ENCODE measurements at regions not wholly inside any gene's neighbourhood (a gene's known extent, or its start where the extent isn't known, plus 50 kb on each side); places are given as distances from the start of the nearest gene placed in this dataset.

GRCh38 chr16:80065541-80065940 is 465.0 kb upstream of the MAF start:
- DNase-seq = no peak

GRCh38 chr16:80063713-80064069 is 463.2 kb upstream of the MAF start:
- no peak for DNase-seq

DNA sequence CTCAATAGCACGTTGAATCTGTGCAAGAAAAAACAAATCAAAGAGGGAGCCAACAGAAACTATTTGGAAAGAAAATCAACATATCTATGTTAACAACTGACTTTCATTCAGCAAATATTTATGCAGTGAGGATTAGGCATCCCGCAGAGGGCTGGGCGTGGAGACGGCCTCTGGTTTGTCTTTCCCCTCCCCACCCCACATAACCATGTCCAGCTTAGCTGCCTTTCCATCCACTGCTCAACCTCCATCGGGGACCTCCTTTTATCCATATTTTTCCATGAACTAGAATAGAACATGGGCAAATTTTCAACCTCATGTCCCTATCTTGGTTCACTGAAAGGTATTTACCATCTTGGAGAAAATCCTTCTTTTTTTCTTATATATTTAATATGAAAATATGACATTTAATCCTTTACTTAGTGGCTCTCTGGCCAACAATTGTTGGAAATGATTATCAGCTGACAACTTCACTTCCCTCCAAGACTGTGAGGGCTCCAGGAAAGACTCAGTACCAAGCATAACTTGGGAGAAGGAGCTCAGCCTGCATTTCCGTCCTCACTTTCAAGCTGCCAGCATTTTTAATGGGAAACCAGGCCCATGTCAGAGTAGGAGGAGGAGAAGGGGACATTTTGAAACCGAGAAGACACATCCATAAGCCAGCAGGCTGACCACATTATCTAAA is 462.6 kb upstream of the MAF start:
- DNase-seq = no peak

DNA sequence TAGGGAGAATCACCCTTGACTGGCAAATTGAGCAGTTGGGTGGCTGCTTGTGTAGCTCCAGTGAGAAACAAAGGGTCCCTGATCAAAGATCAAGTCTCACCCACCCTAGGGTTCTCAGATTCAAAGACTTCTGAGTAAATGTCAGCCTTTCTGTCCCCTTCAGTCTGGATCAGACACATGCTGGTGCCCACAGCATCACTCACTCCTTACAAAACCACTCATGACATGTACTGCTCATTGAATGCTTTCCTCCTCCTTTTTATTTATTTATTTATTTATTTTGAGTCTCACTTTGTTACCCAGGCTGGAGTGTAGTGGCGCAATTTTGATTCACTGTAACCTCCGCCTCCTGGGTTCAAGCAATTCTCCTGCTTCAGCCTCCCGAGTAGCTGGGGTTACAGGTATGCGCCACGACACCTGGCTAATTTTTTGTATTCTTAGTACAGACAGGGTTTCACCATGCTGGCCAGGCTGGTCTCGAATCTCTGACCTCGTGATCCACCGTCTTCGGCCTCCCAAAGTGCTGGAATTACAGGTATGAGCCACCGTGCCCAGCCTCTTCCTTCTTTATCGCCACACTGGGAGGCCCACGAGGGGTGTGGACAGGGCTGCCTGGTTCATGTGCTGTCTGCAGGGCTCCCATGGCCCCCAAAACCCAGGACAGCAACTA is 462.0 kb upstream of the MAF start:
- DNase-seq = no peak

DNA sequence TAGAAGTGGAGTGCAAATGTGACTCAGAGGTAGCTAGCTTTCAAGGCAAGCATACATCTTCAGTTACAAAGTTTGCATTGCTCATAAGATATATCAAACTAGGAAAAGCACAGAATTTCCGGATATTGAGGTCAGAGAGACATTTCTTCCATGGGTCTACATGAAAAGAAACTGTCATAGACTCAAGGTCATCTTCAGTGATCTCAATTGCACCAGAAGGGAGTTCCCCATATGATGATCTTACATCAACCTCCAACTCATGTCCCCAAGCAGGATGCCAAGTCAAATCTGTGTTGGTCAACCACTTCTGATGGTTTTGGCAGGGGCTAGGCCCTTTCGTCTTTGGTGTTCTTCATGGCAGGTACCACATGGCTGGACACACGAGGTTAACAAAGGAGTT is 459.9 kb upstream of the MAF start:
- DNase-seq = no peak

GRCh38 chr16:80059836-80060235 is 459.3 kb upstream of the MAF start:
- no peak for DNase-seq

DNA sequence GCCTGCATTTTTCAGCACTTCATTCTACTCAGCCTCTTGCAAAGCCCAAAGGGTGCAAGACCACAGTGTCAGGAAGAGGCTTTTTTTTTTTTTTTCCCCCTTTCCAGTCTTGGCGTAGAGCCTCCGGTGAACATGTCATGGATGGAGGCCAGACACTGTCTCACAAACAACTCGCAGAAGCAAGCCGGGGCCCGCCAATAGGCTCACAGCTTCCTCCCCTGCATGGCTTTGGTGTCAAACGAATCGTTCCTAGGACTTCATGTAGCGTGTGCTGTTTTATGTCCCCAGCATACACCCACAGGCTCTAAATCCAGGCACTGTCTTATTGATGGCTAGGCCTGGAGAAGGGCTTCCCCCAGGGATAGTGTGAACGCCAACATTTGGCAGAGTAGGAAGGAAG is 457.7 kb upstream of the MAF start:
- no peak for DNase-seq

GRCh38 chr16:80056324-80056723 is 455.8 kb upstream of the MAF start:
- DNase-seq = no peak

DNA sequence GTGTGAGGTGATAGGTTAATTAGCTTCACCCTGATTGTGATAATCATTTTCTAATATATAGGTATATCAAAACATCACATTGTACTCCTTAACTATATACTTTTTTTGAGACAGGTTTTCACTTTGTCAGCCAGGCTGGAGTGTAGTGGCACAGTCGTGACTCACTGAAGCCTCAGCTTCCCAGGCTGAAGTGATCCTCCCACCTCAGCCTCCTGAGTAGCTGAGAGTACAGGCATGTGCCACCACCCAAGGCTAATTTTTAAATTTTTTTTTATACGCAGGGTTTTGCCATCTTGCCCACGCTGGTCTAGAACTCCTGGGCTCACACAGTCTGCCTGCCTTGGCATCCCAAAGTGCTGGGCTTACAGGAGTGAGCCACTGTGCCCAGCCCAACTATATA is 455.3 kb upstream of the MAF start:
- no peak for DNase-seq

GRCh38 chr16:80054647-80055046 is 454.1 kb upstream of the MAF start:
- DNase-seq = no peak

DNA sequence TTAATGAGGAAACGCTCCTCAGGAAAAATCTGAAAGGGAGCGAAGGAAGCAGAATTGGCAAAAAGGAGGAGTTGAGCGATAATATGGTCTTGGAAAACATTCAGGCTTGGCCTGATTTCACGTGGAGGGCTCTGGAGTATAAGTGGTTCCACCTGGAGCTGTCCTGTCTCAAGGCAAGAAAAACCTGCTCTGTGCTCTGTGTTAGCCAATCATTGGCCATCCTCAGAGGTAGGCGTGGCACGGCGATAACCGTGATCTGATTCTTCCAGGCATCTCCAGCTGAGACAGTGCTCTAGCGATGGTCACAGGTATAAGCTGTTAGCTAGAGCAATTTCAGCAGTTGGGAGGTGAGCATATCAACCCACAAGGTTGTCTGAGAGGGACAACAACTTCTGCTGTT is 450.5 kb upstream of the MAF start:
- DNase-seq = no peak

DNA sequence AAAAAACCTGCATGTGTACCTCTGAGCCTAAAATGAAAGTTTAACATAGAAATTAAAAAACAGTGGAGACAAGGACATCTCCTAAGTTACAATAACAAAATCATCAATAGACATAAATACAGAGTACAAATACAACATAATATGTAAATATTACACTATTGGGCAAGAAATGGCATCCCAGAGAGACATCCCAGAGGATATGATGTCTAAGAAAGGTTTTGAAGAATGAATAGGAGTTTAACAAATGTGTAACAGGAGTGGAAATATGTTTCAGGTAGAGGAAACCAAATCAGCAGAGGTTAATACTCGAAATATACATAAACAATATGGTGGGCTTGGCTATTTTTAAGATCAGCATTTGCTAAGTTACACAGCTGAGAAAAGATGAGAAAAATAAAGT is 447.7 kb upstream of the MAF start:
- DNase-seq = no peak

DNA sequence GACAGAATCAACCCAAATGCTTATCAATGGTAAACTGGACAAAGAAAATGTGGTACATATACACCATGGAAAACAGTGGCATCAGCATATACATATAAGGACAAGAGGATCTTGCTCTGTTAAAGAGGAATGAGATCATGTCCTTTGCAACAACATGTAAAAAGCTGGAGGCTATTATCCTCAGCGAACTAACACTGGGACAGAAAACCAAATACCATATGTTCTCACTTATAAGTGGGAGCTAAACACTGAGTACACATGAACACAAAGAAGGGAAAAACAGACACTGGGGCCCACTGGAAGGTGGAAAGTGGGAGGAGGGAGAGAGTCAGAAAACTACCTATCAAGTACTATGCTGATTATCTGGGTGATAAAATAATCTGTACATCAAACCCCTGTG is 447.3 kb upstream of the MAF start:
- no peak for DNase-seq

DNA sequence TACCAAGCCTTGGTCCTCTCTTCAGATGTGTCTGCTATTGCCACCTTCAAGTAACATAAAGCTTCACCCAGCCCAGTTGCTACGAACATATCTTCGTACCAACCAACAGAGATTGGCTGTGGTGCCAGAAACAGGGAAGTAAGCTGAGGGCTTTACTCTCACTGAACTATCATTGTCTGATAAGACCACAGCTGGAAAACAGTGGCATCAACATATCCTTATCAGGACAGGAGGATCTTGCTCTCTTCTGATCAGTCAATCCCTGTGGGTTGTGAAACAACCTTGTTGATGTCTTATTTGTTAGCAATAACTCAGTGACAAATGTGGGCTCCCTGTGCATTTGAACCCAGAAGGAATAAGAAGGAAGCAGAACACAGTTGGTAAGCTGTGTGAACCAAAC is 446.3 kb upstream of the MAF start:
- no peak for DNase-seq

GRCh38 chr16:80046261-80046660 is 445.7 kb upstream of the MAF start:
- no peak for DNase-seq

DNA sequence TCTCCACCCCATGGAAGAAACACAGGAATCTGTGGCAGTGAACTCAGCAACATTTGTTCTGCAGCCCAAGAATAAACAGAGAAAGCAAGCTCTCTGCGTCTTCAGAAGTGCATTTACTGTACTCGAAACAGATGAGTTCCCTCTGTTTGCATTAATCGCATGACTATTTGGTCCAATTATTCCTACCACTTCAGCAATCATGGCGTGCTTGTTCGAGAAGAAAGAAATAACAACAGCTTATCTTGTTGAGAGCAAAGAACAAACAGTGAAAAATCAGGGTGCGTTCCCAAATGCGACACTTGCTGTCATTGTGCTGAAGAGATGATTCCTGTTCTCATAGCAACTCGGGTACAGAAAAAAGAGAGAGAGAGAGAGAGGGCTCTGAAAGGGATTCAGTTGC is 445.3 kb upstream of the MAF start:
- DNase-seq = no peak

- DNase-seq = no peak
These were observed 440.9 kb upstream of the MAF start for GRCh38 chr16:80041410-80041809.

DNA sequence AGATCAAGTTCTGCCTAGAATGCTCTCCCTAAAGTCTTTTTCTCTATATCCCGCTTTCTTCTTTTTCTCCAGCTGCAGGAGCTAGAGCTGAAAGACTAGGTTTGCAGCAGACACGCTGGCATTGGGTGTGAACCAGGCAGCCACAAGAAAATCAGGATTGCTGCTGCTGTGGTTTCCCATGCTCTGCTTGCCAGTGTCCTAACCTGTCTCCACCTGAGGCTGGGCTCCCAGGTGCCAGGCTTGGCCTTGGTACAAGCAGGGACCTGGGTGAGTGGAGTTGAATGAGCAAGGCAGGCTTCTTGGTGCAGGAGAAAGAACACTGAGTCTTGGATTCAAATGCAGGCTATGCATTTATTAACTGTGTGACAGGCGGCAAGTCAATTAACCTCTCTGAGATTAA is 440.3 kb upstream of the MAF start:
- DNase-seq = no peak

- no peak for DNase-seq
These were observed 439.9 kb upstream of the MAF start for GRCh38 chr16:80040413-80040812.

- DNase-seq = no peak
These were observed 439.2 kb upstream of the MAF start for GRCh38 chr16:80039777-80040176.

DNA sequence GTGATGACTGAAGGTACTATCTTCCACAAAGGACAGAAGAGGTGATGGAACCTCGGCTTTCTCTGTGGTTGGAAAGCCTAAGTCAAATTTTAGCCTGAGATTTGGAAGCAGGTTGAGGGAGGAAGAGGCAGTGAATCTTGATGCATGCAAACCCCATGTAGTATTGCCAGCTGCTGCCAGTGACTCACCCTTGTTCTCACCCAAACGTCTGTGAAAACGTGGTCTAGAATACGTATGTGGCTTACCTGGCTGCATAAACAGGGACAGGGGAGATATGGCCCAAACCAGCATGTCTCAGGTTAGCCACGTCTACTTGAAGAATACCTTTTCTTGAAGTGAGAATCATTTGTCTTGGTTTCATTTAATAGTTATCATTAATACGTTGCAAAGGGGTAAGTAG is 438.0 kb upstream of the MAF start:
- DNase-seq = no peak

- DNase-seq = no peak
These were observed 434.6 kb upstream of the MAF start for GRCh38 chr16:80034948-80035663.

DNA sequence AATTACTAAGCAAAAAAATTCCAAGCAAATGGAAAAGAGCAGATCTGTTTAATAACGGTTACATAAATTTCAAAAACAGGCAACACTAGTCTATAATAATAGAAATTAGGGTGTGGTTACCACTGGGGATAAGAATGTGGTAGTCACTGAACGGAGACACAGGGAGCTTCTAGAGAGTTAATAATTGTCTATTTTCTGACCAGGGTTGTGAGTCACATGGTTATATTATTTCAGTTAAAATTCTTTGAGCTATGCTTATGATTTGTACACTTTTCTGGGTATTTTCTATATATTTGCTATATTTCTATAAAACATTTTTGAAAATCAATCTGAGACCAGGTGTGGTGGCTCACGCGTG is 433.9 kb upstream of the MAF start:
- no peak for DNase-seq

GRCh38 chr16:80033783-80034468 is 433.4 kb upstream of the MAF start:
- DNase-seq = no peak

All from activated CD4-positive, alpha-beta T cell treated with anti-CD3 and anti-CD28 coated beads for 1 hour (primary cell).